Neural progenitor cell (in vitro differentiated cells): ENCODE measurements at regions not wholly inside any gene's neighbourhood (a gene's known extent, or its start where the extent isn't known, plus 50 kb on each side); places are given as distances from the start of the nearest gene placed in this dataset.

ENCODE experiments used
- DNase-seq: peaks from one replicate; pipeline ENCODE4 v3.0.0-alpha.2; 2016; ENCODE audit warnings: low spot score
- H2AFZ ChIP-seq: fragments of 200-600 bp; sonication (generic); replicated peaks from 2 replicates; pipeline ENCODE4 v1.6.1; 2016; ENCODE audit warnings: antibody characterized with exemption
- H3F3A ChIP-seq: fragments of 200-600 bp; sonication (generic); 2 replicates; pipeline ENCODE4 v1.6.1; 2016; ENCODE audit warnings: antibody characterized with exemption, low read depth
- H3K27ac ChIP-seq: fragments of 200-600 bp; sonication (generic); 2 replicates; pipeline ENCODE4 v1.5.1; 2016; ENCODE audit warnings: mild to moderate bottlenecking
- H3K27me3 ChIP-seq: fragments of 200-600 bp; sonication (generic); 2 replicates; pipeline ENCODE4 v1.6.1; 2016; ENCODE audit warnings: mild to moderate bottlenecking, moderate library complexity
- H3K36me3 ChIP-seq: fragments of 200-600 bp; sonication (generic); 2 replicates; pipeline ENCODE4 v1.5.1; 2016
- H3K4me1 ChIP-seq: fragments of 200-600 bp; sonication (generic); 2 replicates; pipeline ENCODE4 v1.6.1; 2016; ENCODE audit warnings: mixed run types
- H3K4me2 ChIP-seq: fragments of 200-600 bp; sonication (generic); 2 replicates; pipeline ENCODE4 v1.6.1; 2016
- H3K4me3 ChIP-seq: fragments of 200-600 bp; sonication (generic); 2 replicates; pipeline ENCODE4 v1.5.1; 2016
- H3K79me2 ChIP-seq: fragments of 200-600 bp; sonication (generic); 2 replicates; pipeline ENCODE4 v1.6.1; 2016; ENCODE audit warnings: low read depth
- H3K9ac ChIP-seq: fragments of 200-600 bp; sonication (generic); 2 replicates; pipeline ENCODE4 v1.6.1; 2016
- H3K9me3 ChIP-seq: fragments of 200-600 bp; sonication (generic); 2 replicates; pipeline ENCODE4 v1.5.1; 2016; ENCODE audit warnings: low read depth
- H4K20me1 ChIP-seq: fragments of 200-600 bp; sonication (generic); 2 replicates; pipeline ENCODE4 v1.6.1; 2016; ENCODE audit warnings: low read depth
- H3K27ac Mint-ChIP-seq: 3 replicates; pipeline ENCODE4 v1.8.0; 2021; ENCODE audit warnings: mixed read lengths
- H3K27me3 Mint-ChIP-seq: 2 replicates; pipeline ENCODE4 v1.8.0; 2022; ENCODE audit warnings: low read depth, mild to moderate bottlenecking, inconsistent platforms, moderate library complexity, mixed read lengths; ENCODE audit not compliant: insufficient read depth
- H3K36me3 Mint-ChIP-seq: 3 replicates; pipeline ENCODE4 v1.8.0; 2021; ENCODE audit warnings: mixed read lengths
- H3K4me1 Mint-ChIP-seq: 3 replicates; pipeline ENCODE4 v1.8.0; 2021; ENCODE audit warnings: mixed read lengths
- H3K4me3 Mint-ChIP-seq: 3 replicates; pipeline ENCODE4 v1.8.0; 2021; ENCODE audit warnings: mild to moderate bottlenecking, moderate library complexity, mixed read lengths
- H3K9me3 Mint-ChIP-seq: 3 replicates; pipeline ENCODE4 v1.8.0; 2020; ENCODE audit warnings: mixed read lengths
- EZH2 ChIP-seq: fragments of 200-600 bp; sonication (generic); IDR thresholded peaks from 2 replicates; pipeline ENCODE4 v1.6.1; 2017; ENCODE audit warnings: antibody characterized with exemption, mild to moderate bottlenecking, moderate library complexity
- EZH2phosphoT487 ChIP-seq: fragments of 200-600 bp; sonication (generic); IDR thresholded peaks from 2 replicates; pipeline ENCODE4 v1.6.1; 2017; ENCODE audit warnings: antibody characterized with exemption
- TF ChIP-seq, protein P1 (sequence below): fragments of 200-600 bp; sonication (generic); IDR thresholded peaks from 2 replicates; pipeline ENCODE4 v1.5.1; 2017; ENCODE audit warnings: antibody characterized with exemption, mild to moderate bottlenecking

DNA sequence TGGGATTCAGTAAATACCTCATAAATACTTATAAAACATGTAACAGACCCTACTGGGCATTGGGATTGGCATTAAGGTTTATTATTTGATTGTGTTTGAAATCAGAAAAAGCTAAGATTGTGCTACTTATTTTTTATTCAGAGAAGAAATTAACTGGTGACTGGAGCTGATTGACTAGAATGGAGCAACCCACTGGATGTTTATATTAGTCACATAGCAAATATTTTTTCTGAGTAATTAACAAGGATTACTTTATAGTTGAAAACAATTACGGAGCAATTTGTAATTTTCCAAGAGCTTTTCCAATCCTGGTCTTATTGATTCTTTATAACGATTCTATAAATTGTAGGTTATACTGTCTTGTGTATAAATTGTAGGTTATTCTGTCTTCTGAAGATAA lies 208.7 kb downstream of the HLX start:
- H3K9me3 Mint-ChIP-seq = no peaks in the 10 kb centered on the region
- TF ChIP-seq EZH2 = no peak
- TF ChIP-seq EZH2phosphoT487 = no peak
- Histone ChIP-seq H3K27me3 (no peaks in the 10 kb centered on the region), H3K4me2 (no peak overlapping the region), H3F3A (no peaks in the 10 kb centered on the region), H4K20me1 (no peaks in the 10 kb centered on the region), H3K79me2 (no peaks in the 10 kb centered on the region), H2AFZ (no peak overlapping the region), H3K4me3 (no peak overlapping the region), H3K27ac (no peak overlapping the region), H3K9me3 (no peaks in the 10 kb centered on the region), H3K9ac (no peak overlapping the region), H3K4me1 (no peaks in the 10 kb centered on the region), H3K36me3 (no peaks in the 10 kb centered on the region)
- no peak overlapping the region for H3K27ac Mint-ChIP-seq
- DNase-seq = no peak
- no peaks in the 10 kb centered on the region for H3K27me3 Mint-ChIP-seq
- H3K4me3 Mint-ChIP-seq = no peak overlapping the region
- no peaks in the 10 kb centered on the region for H3K36me3 Mint-ChIP-seq
- no peaks in the 10 kb centered on the region for H3K4me1 Mint-ChIP-seq

DNA sequence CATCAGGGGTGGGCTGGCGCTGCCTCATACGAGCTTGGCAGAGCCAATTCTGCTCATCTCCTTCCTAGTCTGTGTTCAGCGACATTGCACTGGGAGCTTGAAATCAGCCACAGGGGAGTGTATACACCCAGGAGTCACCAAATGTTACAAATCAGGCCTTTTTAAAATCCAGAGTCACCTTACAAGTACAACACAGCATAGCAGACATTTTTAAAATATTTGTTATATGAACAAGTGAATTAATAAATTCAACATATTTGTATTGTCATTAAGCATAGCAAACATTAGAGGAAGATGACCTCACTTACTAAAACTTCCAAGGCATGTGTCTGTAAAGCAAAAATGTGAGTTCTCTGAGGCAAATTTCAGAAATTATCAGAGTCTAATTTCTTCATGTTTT lies 210.0 kb downstream of the HLX start:
- no peaks in the 10 kb centered on the region for H3K4me1 Mint-ChIP-seq
- H3K9me3 Mint-ChIP-seq = no peaks in the 10 kb centered on the region
- Histone ChIP-seq H3K27ac (no peak overlapping the region), H3F3A (no peaks in the 10 kb centered on the region), H3K27me3 (no peaks in the 10 kb centered on the region), H3K79me2 (no peaks in the 10 kb centered on the region), H3K9me3 (no peaks in the 10 kb centered on the region), H4K20me1 (no peaks in the 10 kb centered on the region), H3K4me3 (no peak overlapping the region), H2AFZ (no peak overlapping the region), H3K4me1 (no peaks in the 10 kb centered on the region), H3K36me3 (no peaks in the 10 kb centered on the region), H3K9ac (no peak overlapping the region), H3K4me2 (no peak overlapping the region)
- no peak for DNase-seq
- TF ChIP-seq EZH2phosphoT487 (no peak), EZH2 (no peak)
- TF ChIP-seq, protein P1, sequence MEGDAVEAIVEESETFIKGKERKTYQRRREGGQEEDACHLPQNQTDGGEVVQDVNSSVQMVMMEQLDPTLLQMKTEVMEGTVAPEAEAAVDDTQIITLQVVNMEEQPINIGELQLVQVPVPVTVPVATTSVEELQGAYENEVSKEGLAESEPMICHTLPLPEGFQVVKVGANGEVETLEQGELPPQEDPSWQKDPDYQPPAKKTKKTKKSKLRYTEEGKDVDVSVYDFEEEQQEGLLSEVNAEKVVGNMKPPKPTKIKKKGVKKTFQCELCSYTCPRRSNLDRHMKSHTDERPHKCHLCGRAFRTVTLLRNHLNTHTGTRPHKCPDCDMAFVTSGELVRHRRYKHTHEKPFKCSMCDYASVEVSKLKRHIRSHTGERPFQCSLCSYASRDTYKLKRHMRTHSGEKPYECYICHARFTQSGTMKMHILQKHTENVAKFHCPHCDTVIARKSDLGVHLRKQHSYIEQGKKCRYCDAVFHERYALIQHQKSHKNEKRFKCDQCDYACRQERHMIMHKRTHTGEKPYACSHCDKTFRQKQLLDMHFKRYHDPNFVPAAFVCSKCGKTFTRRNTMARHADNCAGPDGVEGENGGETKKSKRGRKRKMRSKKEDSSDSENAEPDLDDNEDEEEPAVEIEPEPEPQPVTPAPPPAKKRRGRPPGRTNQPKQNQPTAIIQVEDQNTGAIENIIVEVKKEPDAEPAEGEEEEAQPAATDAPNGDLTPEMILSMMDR = no peak
- no peak overlapping the region for H3K4me3 Mint-ChIP-seq
- H3K36me3 Mint-ChIP-seq = no peaks in the 10 kb centered on the region
- no peaks in the 10 kb centered on the region for H3K27me3 Mint-ChIP-seq
- no peak overlapping the region for H3K27ac Mint-ChIP-seq

GRCh38 chr1:221089803-221090202 lies 210.6 kb downstream of the HLX start:
- H3K4me3 Mint-ChIP-seq = no peak overlapping the region
- no peak overlapping the region for H3K27ac ChIP-seq
- H3K79me2 ChIP-seq = no peaks in the 10 kb centered on the region
- no peaks in the 10 kb centered on the region for H3K4me1 Mint-ChIP-seq
- H3K4me2 ChIP-seq = no peak overlapping the region
- no peaks in the 10 kb centered on the region for H3K27me3 Mint-ChIP-seq
- H3K9ac ChIP-seq = no peak overlapping the region
- DNase-seq = no peak
- no peaks in the 10 kb centered on the region for H3K4me1 ChIP-seq
- H4K20me1 ChIP-seq = no peaks in the 10 kb centered on the region
- no peak overlapping the region for H2AFZ ChIP-seq
- no peak overlapping the region for H3K4me3 ChIP-seq
- TF ChIP-seq EZH2phosphoT487 = no peak
- no peaks in the 10 kb centered on the region for H3F3A ChIP-seq
- H3K27ac Mint-ChIP-seq = no peak overlapping the region
- no peaks in the 10 kb centered on the region for H3K27me3 ChIP-seq
- H3K36me3 ChIP-seq = no peaks in the 10 kb centered on the region
- H3K36me3 Mint-ChIP-seq = no peaks in the 10 kb centered on the region
- H3K9me3 Mint-ChIP-seq = no peaks in the 10 kb centered on the region
- no peaks in the 10 kb centered on the region for H3K9me3 ChIP-seq

DNA sequence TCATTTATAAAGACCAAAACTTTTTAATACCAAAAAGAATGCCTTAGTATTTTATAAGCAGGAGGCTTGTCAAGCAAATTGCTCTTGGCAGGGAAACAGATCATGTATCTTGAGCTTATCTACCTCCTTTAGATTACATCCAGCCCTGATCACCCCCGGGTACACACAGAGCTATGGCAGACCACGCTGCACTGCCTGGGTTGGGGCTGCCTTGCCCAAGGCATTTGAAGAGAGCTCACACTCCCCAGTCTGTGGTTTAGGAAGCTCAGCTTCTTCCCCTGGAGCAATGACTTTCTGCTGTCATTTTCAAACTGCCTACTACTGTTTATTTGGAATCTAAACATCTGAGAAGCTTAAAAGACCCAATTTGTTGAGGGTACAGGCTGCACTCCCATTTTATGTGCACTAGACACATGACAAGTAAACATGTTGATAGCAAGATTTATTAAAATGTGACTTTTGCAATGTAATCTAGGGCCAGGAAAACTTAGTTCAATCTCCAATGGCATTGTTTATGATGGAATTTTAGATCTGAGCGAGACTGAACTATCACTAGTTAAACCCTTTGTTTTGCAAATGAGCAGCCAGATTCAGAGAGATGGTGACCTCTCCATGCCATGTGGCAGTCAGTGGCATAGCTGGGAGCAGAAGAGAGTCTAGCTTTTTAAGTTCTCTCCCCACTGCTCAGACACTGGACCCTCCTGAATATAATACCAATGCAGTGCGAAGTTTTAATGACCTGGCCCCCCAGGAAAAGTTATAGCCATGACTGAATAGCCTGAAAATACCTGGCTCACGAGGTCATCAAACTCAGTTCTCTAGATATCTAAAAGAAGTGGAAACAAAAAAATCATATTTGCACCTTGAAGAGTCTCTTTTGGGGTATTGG lies 214.9 kb downstream of the HLX start:
- Mint-ChIP-seq H3K4me1 (no peaks in the 10 kb centered on the region), H3K4me3 (no peak overlapping the region)
- no peak overlapping the region for H3K4me2 ChIP-seq

More for the DNA sequence above, 214.9 kb downstream of the HLX start:
- Mint-ChIP-seq H3K9me3 (no peaks in the 10 kb centered on the region), H3K27me3 (peaks cover 2% of the 10 kb centered on the region), H3K27ac (no peak overlapping the region), H3K36me3 (no peaks in the 10 kb centered on the region)
- H3K9ac ChIP-seq = no peak overlapping the region
- H3F3A ChIP-seq = no peaks in the 10 kb centered on the region
- no peaks in the 10 kb centered on the region for H3K9me3 ChIP-seq
- H3K4me1 ChIP-seq = no peaks in the 10 kb centered on the region
- no peak overlapping the region for H2AFZ ChIP-seq
- no peaks in the 10 kb centered on the region for H3K27me3 ChIP-seq
- no peak overlapping the region for H3K27ac ChIP-seq
- H4K20me1 ChIP-seq = no peaks in the 10 kb centered on the region
- no peaks in the 10 kb centered on the region for H3K79me2 ChIP-seq
- no peak overlapping the region for H3K4me3 ChIP-seq
- DNase-seq = peak; percentile 3
- no peak for TF ChIP-seq EZH2phosphoT487
- no peak for TF ChIP-seq EZH2
- TF ChIP-seq, protein P1 = no peak
- H3K36me3 ChIP-seq = no peaks in the 10 kb centered on the region
